GM12875 (cell line): ENCODE measurements at regions not wholly inside any gene's neighbourhood (a gene's known extent, or its start where the extent isn't known, plus 50 kb on each side); places are given as distances from the start of the nearest gene placed in this dataset.

Experiments
- H3K4me3 ChIP-seq: one replicate; pipeline ENCODE4 v1.5.1; 2011; ENCODE audit warnings: low read depth, low read length, control low read depth
- TF ChIP-seq, protein P1 (sequence below): IDR thresholded peaks from 2 replicates; pipeline ENCODE4 v1.5.1; 2011; ENCODE audit warnings: low read depth, mild to moderate bottlenecking, control low read depth, inconsistent platforms, low read length, moderate library complexity, borderline replicate concordance; ENCODE audit not compliant: insufficient read depth

GRCh38 chr5:124148574-124148973 lies 597.9 kb downstream of the ZNF608 start:
- TF ChIP-seq, protein P1, sequence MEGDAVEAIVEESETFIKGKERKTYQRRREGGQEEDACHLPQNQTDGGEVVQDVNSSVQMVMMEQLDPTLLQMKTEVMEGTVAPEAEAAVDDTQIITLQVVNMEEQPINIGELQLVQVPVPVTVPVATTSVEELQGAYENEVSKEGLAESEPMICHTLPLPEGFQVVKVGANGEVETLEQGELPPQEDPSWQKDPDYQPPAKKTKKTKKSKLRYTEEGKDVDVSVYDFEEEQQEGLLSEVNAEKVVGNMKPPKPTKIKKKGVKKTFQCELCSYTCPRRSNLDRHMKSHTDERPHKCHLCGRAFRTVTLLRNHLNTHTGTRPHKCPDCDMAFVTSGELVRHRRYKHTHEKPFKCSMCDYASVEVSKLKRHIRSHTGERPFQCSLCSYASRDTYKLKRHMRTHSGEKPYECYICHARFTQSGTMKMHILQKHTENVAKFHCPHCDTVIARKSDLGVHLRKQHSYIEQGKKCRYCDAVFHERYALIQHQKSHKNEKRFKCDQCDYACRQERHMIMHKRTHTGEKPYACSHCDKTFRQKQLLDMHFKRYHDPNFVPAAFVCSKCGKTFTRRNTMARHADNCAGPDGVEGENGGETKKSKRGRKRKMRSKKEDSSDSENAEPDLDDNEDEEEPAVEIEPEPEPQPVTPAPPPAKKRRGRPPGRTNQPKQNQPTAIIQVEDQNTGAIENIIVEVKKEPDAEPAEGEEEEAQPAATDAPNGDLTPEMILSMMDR: no peak
- no peak overlapping the region for H3K4me3 ChIP-seq

DNA sequence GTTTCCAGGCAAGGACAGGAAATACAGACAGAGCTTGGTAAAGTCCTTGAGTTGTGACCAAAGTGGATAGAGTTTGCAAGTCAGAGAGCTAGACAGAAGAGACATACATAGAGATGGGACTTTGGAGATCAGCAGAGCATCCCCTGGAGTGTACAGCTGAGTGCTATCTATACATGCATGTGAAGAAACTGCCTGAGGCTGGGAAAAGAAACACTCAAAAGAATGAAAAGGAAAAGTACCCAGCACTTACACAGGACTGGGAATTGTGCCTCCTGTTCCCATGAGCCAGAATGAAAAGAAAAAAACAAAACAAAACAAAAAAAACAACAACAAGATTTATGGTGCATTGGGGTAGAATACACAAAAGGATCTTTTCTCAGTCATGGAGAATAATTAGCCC lies 606.4 kb downstream of the ZNF608 start:
- no peak overlapping the region for H3K4me3 ChIP-seq
- TF ChIP-seq, protein P1: no peak

GRCh38 chr5:124139477-124139876 lies 607.0 kb downstream of the ZNF608 start:
- H3K4me3 ChIP-seq: no peak overlapping the region
- TF ChIP-seq, protein P1: no peak

- no peak overlapping the region for H3K4me3 ChIP-seq
- TF ChIP-seq, protein P1: no peak
These were observed 609.8 kb downstream of the ZNF608 start for GRCh38 chr5:124136609-124137008.

GRCh38 chr5:124134941-124135340 lies 611.5 kb downstream of the ZNF608 start:
- H3K4me3 ChIP-seq: no peak overlapping the region
- TF ChIP-seq, protein P1: no peak

GRCh38 chr5:124133406-124133805 lies 613.0 kb downstream of the ZNF608 start:
- TF ChIP-seq, protein P1: no peak
- H3K4me3 ChIP-seq: no peak overlapping the region

DNA sequence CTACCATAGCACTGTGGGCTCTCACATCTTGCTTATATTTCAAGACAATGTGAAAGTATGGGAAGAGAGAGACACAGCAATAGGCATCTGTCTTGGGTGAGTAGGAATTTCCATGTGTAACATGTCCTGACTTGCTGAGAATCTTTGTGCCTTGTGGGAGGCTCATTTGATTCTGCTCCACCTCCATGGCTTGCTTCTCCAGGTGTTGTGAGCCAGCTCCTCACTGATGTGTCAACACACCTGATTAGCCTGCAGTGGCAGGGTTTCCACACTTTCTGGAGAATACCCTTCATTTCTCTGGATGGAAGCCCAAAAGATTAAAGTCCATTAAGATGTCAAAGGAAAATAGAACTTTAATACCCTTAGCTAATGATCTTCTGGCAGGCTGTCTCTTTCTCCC lies 613.6 kb downstream of the ZNF608 start:
- TF ChIP-seq, protein P1: no peak

More for the DNA sequence above, 613.6 kb downstream of the ZNF608 start:
- H3K4me3 ChIP-seq: no peak overlapping the region
